ENCODE measurements at regions not wholly inside any gene's neighbourhood (a gene's known extent, or its start where the extent isn't known, plus 50 kb on each side); places are given as distances from the start of the nearest gene placed in this dataset.

- Histone ChIP-seq H3K36me3 (ENCODE audit: control insufficient read depth, insufficient read depth, low read length) (no peaks in the 10 kb centered on the region), H3K27me3 (ENCODE audit: control insufficient read depth, insufficient read depth, low read length) (no peaks in the 10 kb centered on the region), H3K4me3 (ENCODE audit: low read depth, low read length) (no peak overlapping the region)
- DNase-seq (ENCODE audit: low read depth) = no peak
- no peak for FAIRE-seq
- TF ChIP-seq, protein P1, sequence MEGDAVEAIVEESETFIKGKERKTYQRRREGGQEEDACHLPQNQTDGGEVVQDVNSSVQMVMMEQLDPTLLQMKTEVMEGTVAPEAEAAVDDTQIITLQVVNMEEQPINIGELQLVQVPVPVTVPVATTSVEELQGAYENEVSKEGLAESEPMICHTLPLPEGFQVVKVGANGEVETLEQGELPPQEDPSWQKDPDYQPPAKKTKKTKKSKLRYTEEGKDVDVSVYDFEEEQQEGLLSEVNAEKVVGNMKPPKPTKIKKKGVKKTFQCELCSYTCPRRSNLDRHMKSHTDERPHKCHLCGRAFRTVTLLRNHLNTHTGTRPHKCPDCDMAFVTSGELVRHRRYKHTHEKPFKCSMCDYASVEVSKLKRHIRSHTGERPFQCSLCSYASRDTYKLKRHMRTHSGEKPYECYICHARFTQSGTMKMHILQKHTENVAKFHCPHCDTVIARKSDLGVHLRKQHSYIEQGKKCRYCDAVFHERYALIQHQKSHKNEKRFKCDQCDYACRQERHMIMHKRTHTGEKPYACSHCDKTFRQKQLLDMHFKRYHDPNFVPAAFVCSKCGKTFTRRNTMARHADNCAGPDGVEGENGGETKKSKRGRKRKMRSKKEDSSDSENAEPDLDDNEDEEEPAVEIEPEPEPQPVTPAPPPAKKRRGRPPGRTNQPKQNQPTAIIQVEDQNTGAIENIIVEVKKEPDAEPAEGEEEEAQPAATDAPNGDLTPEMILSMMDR (IDR thresholded peaks at IDR 0.05; ENCODE audit: insufficient read depth, low read length, severe bottlenecking) = no peak
Measured at GRCh38 chr18:2391470-2391869, 179.8 kb downstream of the METTL4 start.

GRCh38 chr18:2392446-2392845 lies 178.9 kb downstream of the METTL4 start:
- Histone ChIP-seq H3K4me3 (ENCODE audit: low read depth, low read length) (no peak overlapping the region), H3K27me3 (ENCODE audit: control insufficient read depth, insufficient read depth, low read length) (no peaks in the 10 kb centered on the region), H3K36me3 (ENCODE audit: control insufficient read depth, insufficient read depth, low read length) (no peaks in the 10 kb centered on the region)
- TF ChIP-seq, protein P1 (IDR thresholded peaks at IDR 0.05; ENCODE audit: insufficient read depth, low read length, severe bottlenecking) = no peak
- no peak for DNase-seq (ENCODE audit: low read depth)
- FAIRE-seq = no peak

- Histone ChIP-seq H3K27me3 (ENCODE audit: control insufficient read depth, insufficient read depth, low read length) (no peaks in the 10 kb centered on the region), H3K4me3 (ENCODE audit: low read depth, low read length) (no peak overlapping the region), H3K36me3 (ENCODE audit: control insufficient read depth, insufficient read depth, low read length) (no peaks in the 10 kb centered on the region)
- DNase-seq (ENCODE audit: low read depth) (no peak), FAIRE-seq (no peak)
- TF ChIP-seq, protein P1 (IDR thresholded peaks at IDR 0.05; ENCODE audit: insufficient read depth, low read length, severe bottlenecking) = no peak
Measured at GRCh38 chr18:2394684-2395083, 176.6 kb downstream of the METTL4 start.

GRCh38 chr18:2395427-2396161 lies 175.7 kb downstream of the METTL4 start:
- no peak overlapping the region for H3K4me3 ChIP-seq (ENCODE audit: low read depth, low read length)
- no peak for DNase-seq (ENCODE audit: low read depth)
- TF ChIP-seq, protein P1 (IDR thresholded peaks at IDR 0.05; ENCODE audit: insufficient read depth, low read length, severe bottlenecking) = no peak
- H3K27me3 ChIP-seq (ENCODE audit: control insufficient read depth, insufficient read depth, low read length) = no peaks in the 10 kb centered on the region
- H3K36me3 ChIP-seq (ENCODE audit: control insufficient read depth, insufficient read depth, low read length) = no peaks in the 10 kb centered on the region
- no peak for FAIRE-seq

GRCh38 chr18:2396162-2396505 lies 175.2 kb downstream of the METTL4 start:
- H3K27me3 ChIP-seq (ENCODE audit: control insufficient read depth, insufficient read depth, low read length) = no peaks in the 10 kb centered on the region
- no peak for DNase-seq (ENCODE audit: low read depth)
- FAIRE-seq = no peak
- TF ChIP-seq, protein P1 (IDR thresholded peaks at IDR 0.05; ENCODE audit: insufficient read depth, low read length, severe bottlenecking) = no peak
- no peak overlapping the region for H3K4me3 ChIP-seq (ENCODE audit: low read depth, low read length)
- H3K36me3 ChIP-seq (ENCODE audit: control insufficient read depth, insufficient read depth, low read length) = no peaks in the 10 kb centered on the region

DNA sequence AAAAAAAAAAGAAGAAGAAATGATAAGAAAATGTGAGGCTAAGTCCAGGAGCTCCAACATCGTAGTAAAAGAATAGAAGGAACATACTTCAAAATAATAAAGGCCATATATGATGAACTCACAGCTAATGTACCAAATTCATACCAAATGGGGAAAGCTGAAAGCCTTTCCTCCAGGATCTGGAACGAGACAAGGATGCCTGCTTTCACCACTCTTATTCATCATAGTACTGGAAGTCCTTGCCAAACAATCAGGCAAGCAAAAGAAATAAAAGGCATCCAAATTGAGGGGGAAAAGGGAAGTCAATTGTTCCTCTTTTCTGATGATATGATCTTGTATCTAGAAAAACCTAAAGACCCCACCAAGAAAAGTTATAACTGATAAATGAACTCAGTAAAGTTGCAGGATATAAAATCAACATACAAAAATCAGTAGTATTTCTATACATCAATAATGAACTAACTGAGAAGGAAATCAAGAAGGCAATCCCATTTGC lies 170.6 kb downstream of the METTL4 start:
- Histone ChIP-seq H3K36me3 (ENCODE audit: control insufficient read depth, insufficient read depth, low read length) (no peaks in the 10 kb centered on the region), H3K27me3 (ENCODE audit: control insufficient read depth, insufficient read depth, low read length) (no peaks in the 10 kb centered on the region), H3K4me3 (ENCODE audit: low read depth, low read length) (no peak overlapping the region)
- FAIRE-seq (no peak), DNase-seq (ENCODE audit: low read depth) (no peak)
- TF ChIP-seq, protein P1 (IDR thresholded peaks at IDR 0.05; ENCODE audit: insufficient read depth, low read length, severe bottlenecking) = no peak

Measured in bronchial epithelial cell (primary cell).